KOPT-K1 (cell line): ENCODE measurements at regions not wholly inside any gene's neighbourhood (a gene's known extent, or its start where the extent isn't known, plus 50 kb on each side); places are given as distances from the start of the nearest gene placed in this dataset.
"Not testable (repeated sequence)": the region's sequence is repeated elsewhere in the genome, so short reads cannot be mapped to it uniquely, and the experiment has no call there.

Experiments used
- H3K27ac ChIP-seq: fragments of 200-600 bp; sonication (generic); 2 replicates; pipeline ENCODE4 v1.5.1; 2016; ENCODE audit warnings: antibody characterized with exemption, mild to moderate bottlenecking, low read depth, low read length; ENCODE audit not compliant: poor library complexity, severe bottlenecking
- H3K36me3 ChIP-seq: fragments of 200-600 bp; sonication (generic); 2 replicates; pipeline ENCODE4 v1.5.1; 2017; ENCODE audit warnings: antibody characterized with exemption, mild to moderate bottlenecking, low read length, moderate library complexity; ENCODE audit not compliant: insufficient read depth
- H3K9me3 ChIP-seq: fragments of 200-600 bp; sonication (generic); 2 replicates; pipeline ENCODE4 v1.5.1; 2017; ENCODE audit warnings: antibody characterized with exemption, low read length, mild to moderate bottlenecking; ENCODE audit not compliant: insufficient read depth, poor library complexity, severe bottlenecking

GRCh38 chr4:10775132-10775531 lies 90.6 kb upstream of the CLNK start:
- not testable (repeated sequence) for H3K27ac ChIP-seq

GRCh38 chr4:10773656-10774055 lies 89.1 kb upstream of the CLNK start:
- Histone ChIP-seq H3K27ac (no peak overlapping the region), H3K9me3 (no peaks in the 10 kb centered on the region), H3K36me3 (no peaks in the 10 kb centered on the region)

More at GRCh38 chr4:10775132-10775531, 90.6 kb upstream of the CLNK start:
- not testable (repeated sequence) for H3K36me3 ChIP-seq, H3K9me3 ChIP-seq

- no peak overlapping the region for H3K27ac ChIP-seq
- no peaks in the 10 kb centered on the region for H3K9me3 ChIP-seq
- H3K36me3 ChIP-seq: no peaks in the 10 kb centered on the region
Observed at GRCh38 chr4:10773010-10773409, 88.4 kb upstream of the CLNK start.

GRCh38 chr4:10765386-10765785 lies 80.8 kb upstream of the CLNK start:
- H3K36me3 ChIP-seq: no peaks in the 10 kb centered on the region
- no peaks in the 10 kb centered on the region for H3K9me3 ChIP-seq
- H3K27ac ChIP-seq: no peak overlapping the region

GRCh38 chr4:10762561-10762960 lies 78.0 kb upstream of the CLNK start:
- no peak overlapping the region for H3K27ac ChIP-seq
- no peaks in the 10 kb centered on the region for H3K36me3 ChIP-seq
- no peaks in the 10 kb centered on the region for H3K9me3 ChIP-seq

- Histone ChIP-seq H3K36me3 (no peaks in the 10 kb centered on the region), H3K9me3 (no peaks in the 10 kb centered on the region), H3K27ac (no peak overlapping the region)
Observed at GRCh38 chr4:10761903-10762302, 77.3 kb upstream of the CLNK start.

GRCh38 chr4:10760086-10760485 lies 75.5 kb upstream of the CLNK start:
- no peak overlapping the region for H3K27ac ChIP-seq
- no peaks in the 10 kb centered on the region for H3K36me3 ChIP-seq
- H3K9me3 ChIP-seq: no peaks in the 10 kb centered on the region

- H3K27ac ChIP-seq: no peak overlapping the region
- H3K9me3 ChIP-seq: no peaks in the 10 kb centered on the region
- no peaks in the 10 kb centered on the region for H3K36me3 ChIP-seq
Observed at GRCh38 chr4:10758906-10759305, 74.3 kb upstream of the CLNK start.

- no peaks in the 10 kb centered on the region for H3K36me3 ChIP-seq
- no peak overlapping the region for H3K27ac ChIP-seq
- no peaks in the 10 kb centered on the region for H3K9me3 ChIP-seq
Observed at GRCh38 chr4:10753856-10754402, 69.4 kb upstream of the CLNK start.

GRCh38 chr4:10753336-10753735 lies 68.8 kb upstream of the CLNK start:
- Histone ChIP-seq H3K9me3 (no peaks in the 10 kb centered on the region), H3K27ac (no peak overlapping the region), H3K36me3 (no peaks in the 10 kb centered on the region)

GRCh38 chr4:10750714-10751113 lies 66.1 kb upstream of the CLNK start:
- Histone ChIP-seq H3K9me3 (no peaks in the 10 kb centered on the region), H3K27ac (no peak overlapping the region)

GRCh38 chr4:10747186-10747585 lies 62.6 kb upstream of the CLNK start:
- no peaks in the 10 kb centered on the region for H3K9me3 ChIP-seq
- no peaks in the 10 kb centered on the region for H3K36me3 ChIP-seq
- H3K27ac ChIP-seq: no peak overlapping the region

More at GRCh38 chr4:10750714-10751113, 66.1 kb upstream of the CLNK start:
- H3K36me3 ChIP-seq: no peaks in the 10 kb centered on the region

GRCh38 chr4:10746371-10747171 lies 62.0 kb upstream of the CLNK start:
- Histone ChIP-seq H3K36me3 (no peaks in the 10 kb centered on the region), H3K9me3 (no peaks in the 10 kb centered on the region), H3K27ac (no peak overlapping the region)

- no peak overlapping the region for H3K27ac ChIP-seq
- no peaks in the 10 kb centered on the region for H3K9me3 ChIP-seq
- H3K36me3 ChIP-seq: no peaks in the 10 kb centered on the region
Observed at GRCh38 chr4:10743357-10743756, 58.8 kb upstream of the CLNK start.

GRCh38 chr4:10741961-10742699 lies 57.6 kb upstream of the CLNK start:
- Histone ChIP-seq H3K27ac (no peak overlapping the region), H3K36me3 (no peaks in the 10 kb centered on the region), H3K9me3 (no peaks in the 10 kb centered on the region)
